GM06990 (cell line): ENCODE measurements at regions not wholly inside any gene's neighbourhood (a gene's known extent, or its start where the extent isn't known, plus 50 kb on each side); places are given as distances from the start of the nearest gene placed in this dataset.

Source experiments
- DNase-seq: peaks from one replicate; pipeline ENCODE4 v3.0.0-alpha.2; 2011; ENCODE audit not compliant: insufficient read length; ENCODE audit errors: extremely low read depth
- H3K27me3 ChIP-seq: replicated peaks from 2 replicates; pipeline ENCODE4 v1.6.0; 2011; ENCODE audit warnings: low read length; ENCODE audit not compliant: control insufficient read depth, insufficient read depth
- H3K36me3 ChIP-seq: 2 replicates; pipeline ENCODE4 v1.5.1; 2011; ENCODE audit warnings: low read length; ENCODE audit not compliant: control insufficient read depth, insufficient read depth
- H3K4me3 ChIP-seq: replicated peaks from 2 replicates; pipeline ENCODE4 v1.5.1; 2011; ENCODE audit warnings: low read depth, mild to moderate bottlenecking, control low read depth, low read length
- CTCF ChIP-seq: IDR thresholded peaks from 2 replicates; pipeline ENCODE4 v1.5.1; 2011; ENCODE audit warnings: low read length, control low read depth, mild to moderate bottlenecking, inconsistent platforms; ENCODE audit not compliant: insufficient read depth, poor library complexity, severe bottlenecking

- no peak for TF ChIP-seq CTCF
- no peaks in the 10 kb centered on the region for H3K36me3 ChIP-seq
Observed at GRCh38 chr11:128235958-128236357, 351.4 kb downstream of the ETS1 start.

DNA sequence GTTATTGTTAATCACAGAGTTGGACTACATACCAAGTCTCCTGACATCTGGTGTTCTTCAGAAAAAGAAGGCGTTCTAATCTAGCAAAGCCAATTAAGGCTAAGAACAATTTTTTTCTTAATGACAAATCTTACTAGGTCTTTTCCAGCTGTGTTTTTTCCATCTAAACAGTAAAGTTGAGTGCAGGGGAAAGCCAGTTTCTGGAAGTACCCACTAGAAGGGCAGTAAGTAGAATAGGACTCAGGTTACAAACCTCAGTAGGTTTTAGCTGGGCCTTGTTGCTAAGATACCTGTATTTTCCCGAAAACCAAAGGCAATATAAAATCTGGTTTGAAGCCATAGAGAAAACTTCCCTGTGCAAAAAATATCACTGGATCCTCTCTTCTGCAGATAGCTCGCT is 351.9 kb downstream of the ETS1 start:
- Histone ChIP-seq H3K36me3 (no peaks in the 10 kb centered on the region), H3K4me3 (no peak overlapping the region), H3K27me3 (no peaks in the 10 kb centered on the region)
- DNase-seq: no peak
- no peak for TF ChIP-seq CTCF

More at GRCh38 chr11:128235958-128236357, 351.4 kb downstream of the ETS1 start:
- Histone ChIP-seq H3K4me3 (no peak overlapping the region), H3K27me3 (no peaks in the 10 kb centered on the region)
- no peak for DNase-seq

DNA sequence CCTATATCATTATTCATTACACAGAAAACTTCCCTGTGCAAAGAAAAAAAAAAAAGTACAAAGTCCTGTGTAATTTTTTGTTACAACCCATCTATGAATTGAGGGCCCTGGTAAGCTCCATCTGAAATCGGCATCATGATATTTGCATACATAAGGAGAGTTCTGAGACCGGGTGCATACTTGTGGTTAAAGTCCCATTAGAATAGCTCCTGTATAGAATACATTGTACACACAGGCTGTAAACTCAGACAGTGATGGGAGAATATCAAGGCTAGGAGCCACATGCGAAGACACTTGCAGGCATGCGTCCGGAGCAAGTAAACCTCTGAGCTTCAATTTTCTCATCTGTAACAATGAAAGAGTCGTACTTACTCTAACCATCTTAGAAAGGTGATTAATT is 353.2 kb downstream of the ETS1 start:
- Histone ChIP-seq H3K4me3 (no peak overlapping the region), H3K36me3 (no peaks in the 10 kb centered on the region), H3K27me3 (no peaks in the 10 kb centered on the region)
- DNase-seq: no peak
- TF ChIP-seq CTCF: no peak

DNA sequence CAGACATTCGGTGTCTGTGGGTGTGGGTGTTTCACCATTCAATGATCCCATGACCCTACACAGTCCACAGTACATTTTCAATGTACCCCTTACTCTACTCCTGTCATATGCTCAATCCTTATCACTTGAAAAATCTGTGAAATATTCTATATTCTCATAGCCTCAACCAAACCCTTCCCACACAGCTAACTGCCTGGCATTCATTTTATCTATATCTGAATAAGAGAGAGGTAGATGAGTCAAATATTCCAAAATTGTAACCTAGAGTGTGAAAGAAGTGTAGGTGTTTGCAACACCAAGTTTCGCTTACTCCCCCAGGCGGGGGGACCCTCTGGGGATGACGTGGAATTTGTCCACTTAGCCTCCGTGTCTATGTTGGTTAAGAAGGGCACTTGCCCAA is 354.8 kb downstream of the ETS1 start:
- Histone ChIP-seq H3K36me3 (no peaks in the 10 kb centered on the region), H3K4me3 (no peak overlapping the region), H3K27me3 (no peaks in the 10 kb centered on the region)
- no peak for DNase-seq
- no peak for TF ChIP-seq CTCF

GRCh38 chr11:128231845-128232410 is 355.4 kb downstream of the ETS1 start:
- H3K4me3 ChIP-seq: no peak overlapping the region
- H3K36me3 ChIP-seq: no peaks in the 10 kb centered on the region
- no peak for TF ChIP-seq CTCF
- no peak for DNase-seq
- H3K27me3 ChIP-seq: no peaks in the 10 kb centered on the region

DNA sequence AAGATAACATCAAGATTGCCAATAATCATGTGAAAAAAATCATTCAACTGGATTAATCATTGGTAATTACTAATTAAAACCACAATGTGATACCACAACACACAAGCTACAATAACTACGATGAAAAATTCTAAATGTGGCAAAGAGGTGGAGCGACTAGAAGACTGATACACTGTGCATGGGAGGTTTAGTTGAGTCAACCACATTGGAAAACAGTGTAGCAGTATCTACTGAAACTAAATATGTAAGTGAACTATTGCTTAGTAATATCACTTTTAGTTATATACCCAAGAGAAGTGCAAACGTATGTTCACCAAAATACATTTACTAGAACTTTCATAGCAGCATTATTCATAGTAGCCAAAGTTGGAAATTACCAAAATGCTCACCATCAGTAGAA is 359.9 kb downstream of the ETS1 start:
- Histone ChIP-seq H3K4me3 (no peak overlapping the region), H3K27me3 (no peaks in the 10 kb centered on the region), H3K36me3 (no peaks in the 10 kb centered on the region)
- DNase-seq: no peak
- no peak for TF ChIP-seq CTCF
